GM23338 (cell line): ENCODE measurements at regions not wholly inside any gene's neighbourhood (a gene's known extent, or its start where the extent isn't known, plus 50 kb on each side); places are given as distances from the start of the nearest gene placed in this dataset.

Experiments
- ATAC-seq: fragments of 200-7000 bp; cut with Tn5 transposase; 3 replicates; pipeline ENCODE4 v1.9.1; 2020
- DNase-seq: peaks from one replicate; pipeline ENCODE4 v3.0.0-alpha.2; 2015; ENCODE audit warnings: low spot score
- H2AFZ ChIP-seq: fragments of 200-600 bp; sonication (generic); 2 replicates; pipeline ENCODE4 v1.8.0; 2016; ENCODE audit warnings: antibody characterized with exemption, mild to moderate bottlenecking, moderate library complexity
- H3F3A ChIP-seq: fragments of 200-600 bp; sonication (generic); replicated peaks from 2 replicates; pipeline ENCODE4 v1.8.0; 2017; ENCODE audit warnings: antibody characterized with exemption, mixed run types, low read depth
- H3K27ac ChIP-seq: fragments of 200-600 bp; sonication (generic); 2 replicates; pipeline ENCODE4 v1.6.1; 2016; ENCODE audit warnings: low read depth
- H3K27me3 ChIP-seq: fragments of 200-600 bp; sonication (generic); 2 replicates; pipeline ENCODE4 v1.8.0; 2016; ENCODE audit warnings: mild to moderate bottlenecking, mixed run types, moderate library complexity; ENCODE audit not compliant: insufficient read depth
- H3K36me3 ChIP-seq: fragments of 200-600 bp; sonication (generic); 2 replicates; pipeline ENCODE4 v1.8.0; 2016; ENCODE audit warnings: mild to moderate bottlenecking; ENCODE audit not compliant: insufficient read depth
- H3K4me1 ChIP-seq: fragments of 200-600 bp; sonication (generic); 2 replicates; pipeline ENCODE4 v1.8.0; 2016; ENCODE audit warnings: mild to moderate bottlenecking, moderate library complexity; ENCODE audit not compliant: insufficient read depth
- H3K4me2 ChIP-seq: fragments of 200-600 bp; sonication (generic); 2 replicates; pipeline ENCODE4 v1.7.1; 2017; ENCODE audit warnings: mixed run types
- H3K4me3 ChIP-seq: fragments of 200-600 bp; sonication (generic); 2 replicates; pipeline ENCODE4 v1.6.1; 2016; ENCODE audit warnings: mixed run types
- H3K79me2 ChIP-seq: fragments of 200-600 bp; sonication (generic); replicated peaks from 2 replicates; pipeline ENCODE4 v1.8.0; 2017; ENCODE audit warnings: mild to moderate bottlenecking; ENCODE audit not compliant: insufficient read depth
- H3K9me2 ChIP-seq: fragments of 200-600 bp; sonication (generic); 2 replicates; pipeline ENCODE4 v1.8.0; 2017; ENCODE audit not compliant: insufficient read depth
- H4K20me1 ChIP-seq: fragments of 200-600 bp; sonication (generic); replicated peaks from 2 replicates; pipeline ENCODE4 v1.8.0; 2017; ENCODE audit warnings: mild to moderate bottlenecking; ENCODE audit not compliant: insufficient read depth
- H3K27ac Mint-ChIP-seq: 2 replicates; pipeline ENCODE4 v1.8.0; 2020; ENCODE audit warnings: inconsistent platforms, mild to moderate bottlenecking, moderate library complexity, mixed read lengths
- H3K27me3 Mint-ChIP-seq: 3 replicates; pipeline ENCODE4 v1.8.0; 2022; ENCODE audit warnings: low read depth, mild to moderate bottlenecking, moderate library complexity, mixed read lengths, inconsistent platforms; ENCODE audit not compliant: insufficient read depth, poor library complexity
- H3K36me3 Mint-ChIP-seq: 3 replicates; pipeline ENCODE4 v1.8.0; 2021; ENCODE audit warnings: low read depth, mild to moderate bottlenecking, inconsistent platforms, moderate library complexity, mixed read lengths
- H3K4me1 Mint-ChIP-seq: 3 replicates; pipeline ENCODE4 v1.8.0; 2020; ENCODE audit warnings: mild to moderate bottlenecking, inconsistent platforms, mixed read lengths
- H3K4me3 Mint-ChIP-seq: 3 replicates; pipeline ENCODE4 v1.8.0; 2021; ENCODE audit warnings: moderate library complexity, mild to moderate bottlenecking, inconsistent platforms, mixed read lengths
- H3K9me3 Mint-ChIP-seq: 3 replicates; pipeline ENCODE4 v1.8.0; 2020; ENCODE audit warnings: moderate library complexity, mild to moderate bottlenecking, inconsistent platforms, mixed read lengths
- CREB1 ChIP-seq: fragments of 250-450 bp; sonication (Bioruptor Pico); IDR thresholded peaks from 2 replicates; pipeline ENCODE4 v1.5.0; 2020; ENCODE audit warnings: low read depth, mild to moderate bottlenecking, moderate library complexity
- CTCF ChIP-seq, 2 experiments: fragments of 200-600 bp in 1 of 2; sonication (generic) in 1 of 2; conservative IDR thresholded peaks; 2 replicates each; pipeline versions ENCODE4 v1.5.1 to v1.6.1; 2016 to 2017; ENCODE audit warnings: antibody characterized with exemption in 2 of 2, low read depth in 2 of 2, mild to moderate bottlenecking in 2 of 2, moderate library complexity in 1 of 2
- ETS1 ChIP-seq: IDR thresholded peaks from 2 replicates; pipeline ENCODE4 v1.6.1; 2016; ENCODE audit warnings: antibody characterized with exemption
- EZH2 ChIP-seq: fragments of 200-600 bp; sonication (generic); IDR thresholded peaks from one replicate; pipeline ENCODE4 v1.8.0; 2017; ENCODE audit warnings: antibody characterized with exemption, mild to moderate bottlenecking, low read depth; ENCODE audit not compliant: unreplicated experiment
- EZH2phosphoT487 ChIP-seq: fragments of 200-600 bp; sonication (generic); IDR thresholded peaks from one replicate; pipeline ENCODE4 v1.8.1; 2018; ENCODE audit warnings: antibody characterized with exemption; ENCODE audit not compliant: unreplicated experiment
- JUNB ChIP-seq: IDR thresholded peaks from one replicate; pipeline ENCODE4 v1.6.1; 2016; ENCODE audit warnings: antibody characterized with exemption; ENCODE audit not compliant: unreplicated experiment
- NANOG ChIP-seq: IDR thresholded peaks from 2 replicates; pipeline ENCODE4 v1.6.1; 2016; ENCODE audit warnings: antibody characterized with exemption, borderline replicate concordance
- REST ChIP-seq: IDR thresholded peaks from one replicate; pipeline ENCODE4 v1.6.1; 2018; ENCODE audit warnings: antibody characterized with exemption; ENCODE audit not compliant: unreplicated experiment
- STAT1 ChIP-seq: IDR thresholded peaks from one replicate; pipeline ENCODE4 v1.6.1; 2016; ENCODE audit warnings: antibody characterized with exemption; ENCODE audit not compliant: unreplicated experiment
- ZNF331 ChIP-seq: fragments of 250-450 bp; sonication (Bioruptor Pico); IDR thresholded peaks from 2 replicates; pipeline ENCODE4 v1.5.0; 2020; ENCODE audit warnings: low read depth, mild to moderate bottlenecking, moderate library complexity

GRCh38 chr18:78237864-78238263 is 741.8 kb upstream of the SALL3 start:
- Histone ChIP-seq H2AFZ (no peak overlapping the region), H3K36me3 (no peaks in the 10 kb centered on the region; the same call in 1 of the 2 replicates), H3K4me1 (no peaks in the 10 kb centered on the region), H3K79me2 (no peaks in the 10 kb centered on the region), H3K4me3 (no peak overlapping the region), H3K27me3 (no peaks in the 10 kb centered on the region), H3K4me2 (no peak overlapping the region), H4K20me1 (no peaks in the 10 kb centered on the region), H3K27ac (no peak overlapping the region), H3F3A (no peaks in the 10 kb centered on the region), H3K9me2 (no peaks in the 10 kb centered on the region)
- peak overlapping the region; percentile 39 for H3K4me3 Mint-ChIP-seq
- peaks cover 52% of the 10 kb centered on the region for H3K36me3 Mint-ChIP-seq
- H3K4me1 Mint-ChIP-seq = no peaks in the 10 kb centered on the region; the same call in 2 of the 3 replicates
- DNase-seq (no peak), ATAC-seq (no peak)
- H3K9me3 Mint-ChIP-seq = peaks cover 96% of the 10 kb centered on the region
- H3K27me3 Mint-ChIP-seq = peaks cover 19% of the 10 kb centered on the region
- TF ChIP-seq JUNB (no peak), NANOG (no peak), CTCF (conservative IDR thresholded peaks at IDR 0.05; ENCODE audit: low read depth in 2 of 2) (no peak), ETS1 (no peak), EZH2 (no peak), EZH2phosphoT487 (no peak), CREB1 (no peak), STAT1 (no peak)
- H3K27ac Mint-ChIP-seq = peak overlapping the region; percentile 6; the same call in 1 of the 2 replicates

- Histone ChIP-seq H3K27ac (no peak overlapping the region), H3K4me3 (no peak overlapping the region), H3F3A (no peaks in the 10 kb centered on the region), H3K9me2 (no peaks in the 10 kb centered on the region), H4K20me1 (no peaks in the 10 kb centered on the region), H3K79me2 (no peaks in the 10 kb centered on the region), H3K4me1 (no peaks in the 10 kb centered on the region), H3K27me3 (no peaks in the 10 kb centered on the region), H3K36me3 (no peaks in the 10 kb centered on the region; the same call in 1 of the 2 replicates), H3K4me2 (no peak overlapping the region), H2AFZ (no peak overlapping the region)
- ATAC-seq (no peak), DNase-seq (peak; percentile 1)
- H3K4me3 Mint-ChIP-seq = peak overlapping the region; percentile 39
- peaks cover 96% of the 10 kb centered on the region for H3K9me3 Mint-ChIP-seq
- no peaks in the 10 kb centered on the region; the same call in 2 of the 3 replicates for H3K4me1 Mint-ChIP-seq
- peaks cover 51% of the 10 kb centered on the region for H3K36me3 Mint-ChIP-seq
- H3K27me3 Mint-ChIP-seq = peaks cover 19% of the 10 kb centered on the region
- peak overlapping the region; percentile 6; the same call in 1 of the 2 replicates for H3K27ac Mint-ChIP-seq
- TF ChIP-seq STAT1 (no peak), NANOG (no peak), ZNF331 (CRISPR knock-in tag) (no peak), ETS1 (no peak), EZH2phosphoT487 (no peak), CTCF (conservative IDR thresholded peaks at IDR 0.05; ENCODE audit: low read depth in 2 of 2) (no peak), CREB1 (no peak), REST (no peak)
These were observed 741.1 kb upstream of the SALL3 start for GRCh38 chr18:78238404-78239089.
